K562 (cell line): ENCODE measurements at regions not wholly inside any gene's neighbourhood (a gene's known extent, or its start where the extent isn't known, plus 50 kb on each side); places are given as distances from the start of the nearest gene placed in this dataset.

Experiments
- ATAC-seq: fragments of 200-7000 bp; cut with Tn5 transposase; 3 replicates; pipeline ENCODE4 v1.9.1; 2020; ENCODE audit warnings: moderate library complexity
- BruUV-seq: library from RNA; stranded (reverse); fragments of 400-500 nt; replicated peaks from 2 replicates; lab custom pipeline; 2021; lab: Mats Ljungman, UMichigan
- CTCF ChIA-PET: fragments of 300-600 bp; formaldehyde crosslinking; extraction: SDS; loops from one replicate; lab custom pipeline; 2021; ENCODE audit warnings: low intra/inter-chr PET ratio; lab: Yijun Ruan, JAX
- POLR2A ChIA-PET: fragments of 300-600, 350-650 bp; sonication (Branson Sonifier 250); formaldehyde crosslinking; extraction: SDS; loops from one replicate; lab custom pipeline; 2021; ENCODE audit warnings: antibody characterized with exemption, inconsistent platforms; lab: Yijun Ruan, JAX
- DNase-seq, 4 experiments: peaks; one replicate each; pipeline versions ENCODE4 v3.0.0 to v3.0.0-alpha.2; 2011 to 2018; ENCODE audit warnings: low spot score in 3 of 4, mixed read lengths in 3 of 4; ENCODE audit errors: extremely low read depth in 1 of 4
- FAIRE-seq: peaks from 2 replicates; lab custom pipeline; 2011; peaks lifted over from hg19 to GRCh38; lab: Jason Lieb, UNC
- H2AFZ ChIP-seq: 2 replicates; pipeline ENCODE4 v1.6.0; 2011; ENCODE audit warnings: low read depth, low read length, control low read depth, inconsistent platforms
- H3K27ac ChIP-seq: fragments of 200-600 bp; 3 replicates; pipeline ENCODE4 v1.8.0; 2011; ENCODE audit warnings: low read depth, mild to moderate bottlenecking, control low read depth, inconsistent platforms, low read length, moderate library complexity, mixed read lengths; ENCODE audit errors: extremely low read depth
- H3K27me3 ChIP-seq, 2 experiments: fragments of 300-600 bp in 1 of 2; 2 replicates in 1 of 2; 3 replicates in 1 of 2; pipeline versions ENCODE4 v1.6.0 to v1.8.0; 2011; ENCODE audit warnings: inconsistent platforms in 2 of 2, low read length in 2 of 2, mild to moderate bottlenecking in 1 of 2, mixed read lengths in 1 of 2, moderate library complexity in 1 of 2; ENCODE audit not compliant: control insufficient read depth in 2 of 2, insufficient read depth in 2 of 2
- H3K36me3 ChIP-seq: fragments of 300-600 bp; 3 replicates; pipeline ENCODE4 v1.8.0; 2011; ENCODE audit warnings: mild to moderate bottlenecking, low read length, inconsistent platforms; ENCODE audit not compliant: control insufficient read depth, insufficient read depth
- H3K4me1 ChIP-seq, 2 experiments: fragments of 200-600 bp in 1 of 2; replicated peaks in 1 of 2; 2 replicates in 1 of 2; 3 replicates in 1 of 2; pipeline versions ENCODE4 v1.5.1 to v1.8.0; 2011; ENCODE audit warnings: inconsistent platforms in 2 of 2, low read length in 2 of 2, mild to moderate bottlenecking in 1 of 2, mixed read lengths in 1 of 2, moderate library complexity in 1 of 2; ENCODE audit not compliant: control insufficient read depth in 2 of 2, insufficient read depth in 2 of 2
- H3K4me2 ChIP-seq: 2 replicates; pipeline ENCODE4 v1.6.1; 2011; ENCODE audit warnings: low read length, control low read depth, inconsistent platforms, mixed read lengths; ENCODE audit not compliant: insufficient read depth
- H3K4me3 ChIP-seq: fragments of 200-600 bp; sonication (generic), shearing (Covaris generic); 2 replicates; pipeline ENCODE4 v1.5.1; 2016; ENCODE audit warnings: control low read depth, inconsistent platforms
- H3K79me2 ChIP-seq: fragments of 200-600 bp; 3 replicates; pipeline ENCODE4 v1.8.0; 2011; ENCODE audit warnings: low read length, inconsistent platforms; ENCODE audit not compliant: control insufficient read depth, insufficient read depth
- H3K9ac ChIP-seq, 2 experiments: 2 replicates each; pipeline versions ENCODE4 v1.6.0 to v1.6.1; 2011; ENCODE audit warnings: low read depth in 2 of 2, low read length in 2 of 2, control low read depth in 1 of 2, inconsistent platforms in 1 of 2, mild to moderate bottlenecking in 1 of 2, mixed read lengths in 1 of 2; ENCODE audit not compliant: insufficient read depth in 1 of 2
- H3K9me1 ChIP-seq: one replicate; pipeline ENCODE4 v1.6.0; 2011; ENCODE audit warnings: inconsistent platforms, mild to moderate bottlenecking, low read length, moderate library complexity; ENCODE audit not compliant: control insufficient read depth, insufficient read depth
- H3K9me3 ChIP-seq: replicated peaks from 2 replicates; pipeline ENCODE4 v1.5.1; 2011; ENCODE audit warnings: low read depth, low read length, inconsistent platforms; ENCODE audit not compliant: control insufficient read depth, insufficient read depth
- H4K20me1 ChIP-seq: replicated peaks from 2 replicates; pipeline ENCODE4 v1.6.1; 2011; ENCODE audit warnings: low read length, inconsistent platforms, mixed read lengths; ENCODE audit not compliant: control insufficient read depth, insufficient read depth
- ATF7 ChIP-seq: fragments of 450-650 bp; IDR thresholded peaks from 2 replicates; pipeline ENCODE4 v1.7.1; 2014; ENCODE audit warnings: mild to moderate bottlenecking, moderate library complexity
- BRCA1 ChIP-seq, 2 experiments: fragments of 450-650 bp in 1 of 2; sonication (generic) in 1 of 2; formaldehyde crosslinking in 1 of 2; IDR thresholded peaks; 2 replicates each; pipeline versions ENCODE4 v1.5.0 to v1.6.1; 2017 to 2020; ENCODE audit warnings: mild to moderate bottlenecking in 1 of 2, missing genetic modification reagents in 1 of 2
- COPS2 ChIP-seq: fragments of 450-650 bp; conservative IDR thresholded peaks from 2 replicates; pipeline ENCODE4 v1.6.1; 2016; ENCODE audit warnings: mild to moderate bottlenecking, moderate library complexity
- FOXP1 ChIP-seq: sonication (generic); formaldehyde crosslinking; IDR thresholded peaks from 2 replicates; pipeline ENCODE4 v1.8.0; 2022; ENCODE audit warnings: mild to moderate bottlenecking, missing genetic modification reagents
- GATAD2A ChIP-seq: fragments of 450-650 bp; IDR thresholded peaks from 2 replicates; pipeline ENCODE4 v1.6.1; 2017
- GTF2B ChIP-seq: IDR thresholded peaks from 2 replicates; pipeline ENCODE4 v1.6.1; 2011; ENCODE audit not compliant: insufficient read length; ENCODE audit errors: extremely low read depth
- MCM7 ChIP-seq, 2 experiments: fragments of 450-650 bp; IDR thresholded peaks; 2 replicates each; pipeline ENCODE4 v1.6.1; 2016 to 2018
- MTA3 ChIP-seq: fragments of 450-650 bp; formaldehyde crosslinking; IDR thresholded peaks from 2 replicates; pipeline ENCODE4 v1.6.1; 2017; ENCODE audit warnings: mild to moderate bottlenecking, borderline replicate concordance
- PCBP2 ChIP-seq: fragments of 200-400 bp; formaldehyde crosslinking; IDR thresholded peaks from 2 replicates; pipeline ENCODE4 v1.6.1; 2018; ENCODE audit warnings: low read length, low read depth, mild to moderate bottlenecking, moderate library complexity; ENCODE audit not compliant: poor library complexity, severe bottlenecking
- PHF8 ChIP-seq: fragments of 200-600 bp; sonication (generic); IDR thresholded peaks from 2 replicates; pipeline ENCODE4 v1.6.1; 2012; ENCODE audit warnings: mixed run types, mild to moderate bottlenecking, inconsistent platforms, low read length, moderate library complexity, borderline replicate concordance
- RBM39 ChIP-seq: fragments of 200-400 bp; formaldehyde crosslinking; optimal IDR thresholded peaks from 2 replicates; pipeline ENCODE3; 2018; ENCODE audit warnings: low read depth, low read length
- SIRT6 ChIP-seq: IDR thresholded peaks from one replicate; pipeline ENCODE4 v1.6.1; 2012; ENCODE audit warnings: low read depth, mild to moderate bottlenecking, control low read depth, inconsistent platforms, low read length, moderate library complexity
- SMAD3 ChIP-seq: fragments of 450-650 bp; formaldehyde crosslinking; conservative IDR thresholded peaks from 2 replicates; pipeline ENCODE4 v1.4.0; 2020; ENCODE audit warnings: mild to moderate bottlenecking
- STAG1 ChIP-seq: sonication (generic); formaldehyde crosslinking; IDR thresholded peaks from 2 replicates; pipeline ENCODE4 v1.5.0; 2020; ENCODE audit warnings: missing genetic modification reagents, borderline replicate concordance
- TCF7 ChIP-seq: sonication (generic); IDR thresholded peaks from 2 replicates; pipeline ENCODE4 v1.6.1; 2016; ENCODE audit warnings: antibody characterized with exemption, borderline replicate concordance
- TGIF2 ChIP-seq: sonication (generic); formaldehyde crosslinking; IDR thresholded peaks from 2 replicates; pipeline ENCODE4 v1.8.1; 2022; ENCODE audit warnings: mild to moderate bottlenecking, missing genetic modification reagents, moderate library complexity
- ZBED1 ChIP-seq: IDR thresholded peaks from 2 replicates; pipeline ENCODE4 v1.6.1; 2014
- ZNF174 ChIP-seq: fragments of 250-450 bp; sonication (Bioruptor Pico); IDR thresholded peaks from 2 replicates; pipeline ENCODE4 v1.4.0; 2020; ENCODE audit warnings: mild to moderate bottlenecking
- ZNF197 ChIP-seq: fragments of 200-800 bp; sonication (Bioruptor generic); IDR thresholded peaks from 2 replicates; pipeline ENCODE4 v1.6.1; 2016; ENCODE audit warnings: low read depth, missing genetic modification characterization, missing compliant biosample characterization
- ZNF23 ChIP-seq: fragments of 250-450 bp; sonication (Bioruptor Pico); IDR thresholded peaks from 2 replicates; pipeline ENCODE4 v1.4.0; 2020; ENCODE audit warnings: mild to moderate bottlenecking
- ZNF24 ChIP-seq: fragments of 450-650 bp; IDR thresholded peaks from 2 replicates; pipeline ENCODE4 v1.6.1; 2016
- ZNF780A ChIP-seq: fragments of 250-450 bp; sonication (Bioruptor Pico); IDR thresholded peaks from 2 replicates; pipeline ENCODE4 v1.5.0; 2021; ENCODE audit warnings: mild to moderate bottlenecking
- WGBS: fragments of 100-300 bp; shearing (Covaris generic); methylation state at CpG from one replicate; pipeline ENCODE4 v1.1.6; 2016; ENCODE audit warnings: low coverage, mixed read lengths; ENCODE audit not compliant: insufficient coverage; ENCODE audit errors: missing lambda C conversion rate; 5-methylcytosine and 5-hydroxymethylcytosine counted together
- in situ Hi-C: fragments of 300-500 bp; cut with MboI; formaldehyde crosslinking; loops from 4 replicates; pipeline ENCODE4 v1.15.0; 2018; ENCODE audit warnings: inconsistent platforms, mixed read lengths
- intact Hi-C: fragments of 100-400 bp; cut with micrococcal nuclease; formaldehyde crosslinking; loops from 2 replicates; pipeline ENCODE4 v1.14.2; 2022

DNA sequence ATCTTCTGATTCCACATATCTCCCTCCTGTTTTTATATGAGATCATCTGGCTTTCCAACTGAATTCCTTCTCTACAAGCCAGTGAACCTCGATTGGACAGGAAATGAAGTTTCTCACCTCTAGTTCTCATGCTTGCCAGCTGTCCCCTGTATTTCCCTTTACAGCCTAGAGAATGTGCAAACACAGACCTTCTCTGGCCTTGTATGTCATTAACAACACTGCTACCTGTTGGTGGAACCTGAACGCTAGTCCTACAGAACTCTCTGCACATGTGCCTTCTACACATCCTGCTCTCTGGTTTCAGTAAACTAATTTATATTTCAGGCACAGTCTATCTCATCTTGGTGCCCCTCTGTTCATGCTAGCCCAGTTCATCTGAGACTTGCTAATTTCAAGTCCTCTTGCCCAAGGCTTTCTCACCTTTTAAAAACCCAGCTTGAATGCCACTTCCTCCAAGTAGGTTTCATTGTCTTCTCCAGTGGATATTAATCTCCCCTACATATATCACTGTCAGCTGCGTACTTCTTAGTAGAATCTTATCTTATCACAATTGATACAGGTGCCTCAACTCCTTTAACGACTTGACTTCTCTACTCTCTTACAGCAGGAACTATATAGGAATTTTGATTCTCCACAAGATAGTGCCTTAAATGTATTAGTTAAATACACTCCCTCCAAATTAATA is 549.9 kb downstream of the PLPP3 start (continued):
- TF ChIP-seq PHF8 (no peak), TCF7 (no peak), ATF7 (no peak)

- no TSS peak for BruUV-seq
- FAIRE-seq: no peak
Observed at GRCh38 chr1:56028911-56029310, 550.5 kb downstream of the PLPP3 start.

More at GRCh38 chr1:56028911-56029310, 550.5 kb downstream of the PLPP3 start:
- ATAC-seq (no peak), DNase-seq (no peak)
- H3K4me2 ChIP-seq: no peak overlapping the region
- H3K9ac ChIP-seq: no peak overlapping the region
- H3K79me2 ChIP-seq: no peaks in the 10 kb centered on the region
- H2AFZ ChIP-seq: no peak overlapping the region
- no peaks in the 10 kb centered on the region for H3K36me3 ChIP-seq
- ChIA-PET POLR2A (no interaction called here), CTCF (no interaction called here)
- intact Hi-C loops: no loop called here
- no peaks in the 10 kb centered on the region for H4K20me1 ChIP-seq
- no peaks in the 10 kb centered on the region for H3K27me3 ChIP-seq
- no peak overlapping the region for H3K4me3 ChIP-seq
- no peaks in the 10 kb centered on the region for H3K4me1 ChIP-seq
- in situ Hi-C loops: no loop called here
- WGBS: 6% methylated on average over 1 of the region's 1 CpG
- no peaks in the 10 kb centered on the region for H3K9me1 ChIP-seq
- H3K27ac ChIP-seq: no peak overlapping the region
- no peak for TF ChIP-seq ZNF24
- no peak for TF ChIP-seq ZNF23
- TF ChIP-seq ZNF780A (CRISPR knock-in tag): no peak
- TF ChIP-seq SMAD3 (CRISPR knock-in tag): no peak
- no peak for TF ChIP-seq ZNF197 (CRISPR knock-in tag)
- no peak for TF ChIP-seq ZBED1
- no peak for TF ChIP-seq TCF7
- no peak for TF ChIP-seq GTF2B
- no peak for TF ChIP-seq PCBP2
- TF ChIP-seq RBM39: no peak
- TF ChIP-seq TGIF2: no peak
- TF ChIP-seq STAG1 (CRISPR knock-in tag): no peak
- no peak for TF ChIP-seq MCM7 (IDR thresholded peaks at IDR 0.05)
- no peak for TF ChIP-seq SIRT6
- TF ChIP-seq BRCA1 (IDR thresholded peaks at IDR 0.05): no peak
- TF ChIP-seq BRCA1 (CRISPR knock-in tag; IDR thresholded peaks at IDR 0.05): no peak
- TF ChIP-seq COPS2: no peak
- no peak for TF ChIP-seq ZNF174 (CRISPR knock-in tag)
- TF ChIP-seq MTA3: no peak
- no peak for TF ChIP-seq FOXP1 (CRISPR knock-in tag)
- TF ChIP-seq GATAD2A: no peak
- H3K9me3 ChIP-seq: no peaks in the 10 kb centered on the region
